PC-3 (cell line): ENCODE measurements at regions not wholly inside any gene's neighbourhood (a gene's known extent, or its start where the extent isn't known, plus 50 kb on each side); places are given as distances from the start of the nearest gene placed in this dataset.

Experiments
- EZH2 ChIP-seq: fragments of 300-600 bp; sonication (generic); IDR thresholded peaks from one replicate; pipeline ENCODE4 v1.6.1; 2017; ENCODE audit warnings: antibody characterized with exemption, mild to moderate bottlenecking, low read length; ENCODE audit not compliant: unreplicated experiment
- EZH2phosphoT487 ChIP-seq: fragments of 300-600 bp; sonication (generic); IDR thresholded peaks from 2 replicates; pipeline ENCODE4 v1.6.1; 2018; ENCODE audit warnings: mild to moderate bottlenecking, antibody characterized with exemption, low read length, borderline replicate concordance
- TF ChIP-seq, protein P1 (sequence below): fragments of 300-600 bp; sonication (generic); conservative IDR thresholded peaks from 2 replicates; pipeline ENCODE4 v1.5.1; 2017; ENCODE audit warnings: antibody characterized with exemption, low read depth, mild to moderate bottlenecking, low read length

DNA sequence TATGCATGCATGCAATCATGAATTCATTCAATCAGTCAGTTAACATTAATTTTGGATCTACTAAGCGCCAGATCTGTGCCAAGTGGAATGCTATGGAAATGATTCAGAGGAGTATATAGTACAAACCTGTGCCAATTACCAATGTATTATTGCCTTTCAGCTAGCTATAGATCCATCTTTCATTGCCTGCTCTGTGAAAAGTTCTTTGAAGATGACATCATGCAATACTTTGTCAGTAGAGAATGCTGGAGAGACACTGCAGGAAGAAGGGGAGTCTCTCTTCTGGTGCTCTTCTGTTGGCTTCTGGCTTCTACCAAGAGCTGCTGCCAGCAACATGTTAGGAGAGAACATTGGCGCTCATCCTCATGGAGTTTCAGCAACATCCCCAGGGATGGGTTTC, 81.0 kb upstream of the LMCD1 start:
- no peak for TF ChIP-seq EZH2
- TF ChIP-seq, protein P1, sequence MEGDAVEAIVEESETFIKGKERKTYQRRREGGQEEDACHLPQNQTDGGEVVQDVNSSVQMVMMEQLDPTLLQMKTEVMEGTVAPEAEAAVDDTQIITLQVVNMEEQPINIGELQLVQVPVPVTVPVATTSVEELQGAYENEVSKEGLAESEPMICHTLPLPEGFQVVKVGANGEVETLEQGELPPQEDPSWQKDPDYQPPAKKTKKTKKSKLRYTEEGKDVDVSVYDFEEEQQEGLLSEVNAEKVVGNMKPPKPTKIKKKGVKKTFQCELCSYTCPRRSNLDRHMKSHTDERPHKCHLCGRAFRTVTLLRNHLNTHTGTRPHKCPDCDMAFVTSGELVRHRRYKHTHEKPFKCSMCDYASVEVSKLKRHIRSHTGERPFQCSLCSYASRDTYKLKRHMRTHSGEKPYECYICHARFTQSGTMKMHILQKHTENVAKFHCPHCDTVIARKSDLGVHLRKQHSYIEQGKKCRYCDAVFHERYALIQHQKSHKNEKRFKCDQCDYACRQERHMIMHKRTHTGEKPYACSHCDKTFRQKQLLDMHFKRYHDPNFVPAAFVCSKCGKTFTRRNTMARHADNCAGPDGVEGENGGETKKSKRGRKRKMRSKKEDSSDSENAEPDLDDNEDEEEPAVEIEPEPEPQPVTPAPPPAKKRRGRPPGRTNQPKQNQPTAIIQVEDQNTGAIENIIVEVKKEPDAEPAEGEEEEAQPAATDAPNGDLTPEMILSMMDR, result no peak
- no peak for TF ChIP-seq EZH2phosphoT487
